ENCODE measurements at regions not wholly inside any gene's neighbourhood (a gene's known extent, or its start where the extent isn't known, plus 50 kb on each side); places are given as distances from the start of the nearest gene placed in this dataset.

GRCh38 chr1:164087906-164088453 lies 471.0 kb upstream of the PBX1 start:
- Histone ChIP-seq H3K9ac (ENCODE audit: low read depth in 1 of 3, low read length in 3 of 3) (no peak overlapping the region), H3K4me3 (ENCODE audit: low read length in 3 of 3) (no peak overlapping the region), H3K36me3 (ENCODE audit: control insufficient read depth in 3 of 3, insufficient read depth in 3 of 3, low read length in 3 of 3) (no peaks in the 10 kb centered on the region), H3K27ac (ENCODE audit: low read depth, low read length) (no peak overlapping the region), H3K4me1 (ENCODE audit: control insufficient read depth in 3 of 3, insufficient read depth in 3 of 3, low read length in 3 of 3) (no peaks in the 10 kb centered on the region), H3K27me3 (ENCODE audit: control insufficient read depth in 3 of 3, insufficient read depth in 3 of 3, low read length in 3 of 3) (no peaks in the 10 kb centered on the region), H3K9me3 (ENCODE audit: control insufficient read depth in 3 of 3, low read length in 3 of 3) (no peaks in the 10 kb centered on the region)

- Histone ChIP-seq H3K9me3 (ENCODE audit: control insufficient read depth in 3 of 3, low read length in 3 of 3) (no peaks in the 10 kb centered on the region), H3K36me3 (ENCODE audit: control insufficient read depth in 3 of 3, insufficient read depth in 3 of 3, low read length in 3 of 3) (no peaks in the 10 kb centered on the region), H3K4me1 (ENCODE audit: control insufficient read depth in 3 of 3, insufficient read depth in 3 of 3, low read length in 3 of 3) (no peaks in the 10 kb centered on the region), H3K9ac (ENCODE audit: low read depth in 1 of 3, low read length in 3 of 3) (no peak overlapping the region), H3K4me3 (ENCODE audit: low read length in 3 of 3) (no peak overlapping the region), H3K27me3 (ENCODE audit: control insufficient read depth in 3 of 3, insufficient read depth in 3 of 3, low read length in 3 of 3) (no peaks in the 10 kb centered on the region), H3K27ac (ENCODE audit: low read depth, low read length) (no peak overlapping the region)
Observed at GRCh38 chr1:164092603-164093353, 466.2 kb upstream of the PBX1 start.

GRCh38 chr1:164093543-164093942 lies 465.4 kb upstream of the PBX1 start:
- Histone ChIP-seq H3K36me3 (ENCODE audit: control insufficient read depth in 3 of 3, insufficient read depth in 3 of 3, low read length in 3 of 3) (no peaks in the 10 kb centered on the region), H3K4me3 (ENCODE audit: low read length in 3 of 3) (no peak overlapping the region), H3K4me1 (ENCODE audit: control insufficient read depth in 3 of 3, insufficient read depth in 3 of 3, low read length in 3 of 3) (no peaks in the 10 kb centered on the region), H3K27ac (ENCODE audit: low read depth, low read length) (no peak overlapping the region), H3K9ac (ENCODE audit: low read depth in 1 of 3, low read length in 3 of 3) (no peak overlapping the region), H3K27me3 (ENCODE audit: control insufficient read depth in 3 of 3, insufficient read depth in 3 of 3, low read length in 3 of 3) (no peaks in the 10 kb centered on the region), H3K9me3 (ENCODE audit: control insufficient read depth in 3 of 3, low read length in 3 of 3) (no peaks in the 10 kb centered on the region)

GRCh38 chr1:164101802-164102201 lies 457.2 kb upstream of the PBX1 start:
- Histone ChIP-seq H3K27ac (ENCODE audit: low read depth, low read length) (no peak overlapping the region), H3K9ac (ENCODE audit: low read depth in 1 of 3, low read length in 3 of 3) (no peak overlapping the region), H3K36me3 (ENCODE audit: control insufficient read depth in 3 of 3, insufficient read depth in 3 of 3, low read length in 3 of 3) (no peaks in the 10 kb centered on the region), H3K4me1 (ENCODE audit: control insufficient read depth in 3 of 3, insufficient read depth in 3 of 3, low read length in 3 of 3) (no peaks in the 10 kb centered on the region), H3K4me3 (ENCODE audit: low read length in 3 of 3) (no peak overlapping the region), H3K9me3 (ENCODE audit: control insufficient read depth in 3 of 3, low read length in 3 of 3) (no peaks in the 10 kb centered on the region), H3K27me3 (ENCODE audit: control insufficient read depth in 3 of 3, insufficient read depth in 3 of 3, low read length in 3 of 3) (no peaks in the 10 kb centered on the region)

GRCh38 chr1:164131949-164132348 lies 427.0 kb upstream of the PBX1 start:
- H3K36me3 ChIP-seq (ENCODE audit: control insufficient read depth in 3 of 3, insufficient read depth in 3 of 3, low read length in 3 of 3), result no peaks in the 10 kb centered on the region
- H3K27ac ChIP-seq (ENCODE audit: low read depth, low read length), result no peak overlapping the region
- no peaks in the 10 kb centered on the region for H3K27me3 ChIP-seq (ENCODE audit: control insufficient read depth in 3 of 3, insufficient read depth in 3 of 3, low read length in 3 of 3)
- H3K4me3 ChIP-seq (ENCODE audit: low read length in 3 of 3), result no peak overlapping the region
- no peaks in the 10 kb centered on the region for H3K4me1 ChIP-seq (ENCODE audit: control insufficient read depth in 3 of 3, insufficient read depth in 3 of 3, low read length in 3 of 3)
- no peak overlapping the region for H3K9ac ChIP-seq (ENCODE audit: low read depth in 1 of 3, low read length in 3 of 3)
- peaks cover 0 to 2% (median 0%) of the 10 kb centered on the region in 3 donors for H3K9me3 ChIP-seq (ENCODE audit: control insufficient read depth in 3 of 3, low read length in 3 of 3)

- Histone ChIP-seq H3K4me1 (ENCODE audit: control insufficient read depth in 3 of 3, insufficient read depth in 3 of 3, low read length in 3 of 3) (no peaks in the 10 kb centered on the region), H3K27ac (ENCODE audit: low read depth, low read length) (no peak overlapping the region), H3K9ac (ENCODE audit: low read depth in 1 of 3, low read length in 3 of 3) (no peak overlapping the region), H3K27me3 (ENCODE audit: control insufficient read depth in 3 of 3, insufficient read depth in 3 of 3, low read length in 3 of 3) (no peaks in the 10 kb centered on the region), H3K4me3 (ENCODE audit: low read length in 3 of 3) (no peak overlapping the region), H3K9me3 (ENCODE audit: control insufficient read depth in 3 of 3, low read length in 3 of 3) (peaks cover 0 to 2% (median 0%) of the 10 kb centered on the region in 3 donors), H3K36me3 (ENCODE audit: control insufficient read depth in 3 of 3, insufficient read depth in 3 of 3, low read length in 3 of 3) (no peaks in the 10 kb centered on the region)
Observed at GRCh38 chr1:164137273-164137925, 421.6 kb upstream of the PBX1 start.

- no peaks in the 10 kb centered on the region for H3K4me1 ChIP-seq (ENCODE audit: control insufficient read depth in 3 of 3, insufficient read depth in 3 of 3, low read length in 3 of 3)
- H3K9me3 ChIP-seq (ENCODE audit: control insufficient read depth in 3 of 3, low read length in 3 of 3), result no peaks in the 10 kb centered on the region
- H3K4me3 ChIP-seq (ENCODE audit: low read length in 3 of 3), result no peak overlapping the region
- H3K27ac ChIP-seq (ENCODE audit: low read depth, low read length), result no peak overlapping the region
- no peaks in the 10 kb centered on the region for H3K36me3 ChIP-seq (ENCODE audit: control insufficient read depth in 3 of 3, insufficient read depth in 3 of 3, low read length in 3 of 3)
- H3K9ac ChIP-seq (ENCODE audit: low read depth in 1 of 3, low read length in 3 of 3), result no peak overlapping the region
- H3K27me3 ChIP-seq (ENCODE audit: control insufficient read depth in 3 of 3, insufficient read depth in 3 of 3, low read length in 3 of 3), result no peaks in the 10 kb centered on the region
Observed at GRCh38 chr1:164141797-164142196, 417.2 kb upstream of the PBX1 start.

GRCh38 chr1:164154622-164155021 lies 404.4 kb upstream of the PBX1 start:
- H3K4me3 ChIP-seq (ENCODE audit: low read length in 3 of 3), result no peak overlapping the region
- no peaks in the 10 kb centered on the region for H3K36me3 ChIP-seq (ENCODE audit: control insufficient read depth in 3 of 3, insufficient read depth in 3 of 3, low read length in 3 of 3)
- no peaks in the 10 kb centered on the region for H3K27me3 ChIP-seq (ENCODE audit: control insufficient read depth in 3 of 3, insufficient read depth in 3 of 3, low read length in 3 of 3)
- peaks cover 0 to 3% (median 0%) of the 10 kb centered on the region in 3 donors for H3K9me3 ChIP-seq (ENCODE audit: control insufficient read depth in 3 of 3, low read length in 3 of 3)
- H3K4me1 ChIP-seq (ENCODE audit: control insufficient read depth in 3 of 3, insufficient read depth in 3 of 3, low read length in 3 of 3), result no peaks in the 10 kb centered on the region
- no peak overlapping the region for H3K27ac ChIP-seq (ENCODE audit: low read depth, low read length)
- H3K9ac ChIP-seq (ENCODE audit: low read depth in 1 of 3, low read length in 3 of 3), result no peak overlapping the region

GRCh38 chr1:164155347-164155746 lies 403.6 kb upstream of the PBX1 start:
- Histone ChIP-seq H3K27ac (ENCODE audit: low read depth, low read length) (no peak overlapping the region), H3K4me3 (ENCODE audit: low read length in 3 of 3) (no peak overlapping the region), H3K4me1 (ENCODE audit: control insufficient read depth in 3 of 3, insufficient read depth in 3 of 3, low read length in 3 of 3) (no peaks in the 10 kb centered on the region), H3K27me3 (ENCODE audit: control insufficient read depth in 3 of 3, insufficient read depth in 3 of 3, low read length in 3 of 3) (no peaks in the 10 kb centered on the region), H3K36me3 (ENCODE audit: control insufficient read depth in 3 of 3, insufficient read depth in 3 of 3, low read length in 3 of 3) (no peaks in the 10 kb centered on the region), H3K9me3 (ENCODE audit: control insufficient read depth in 3 of 3, low read length in 3 of 3) (peaks cover 0 to 3% (median 0%) of the 10 kb centered on the region in 3 donors), H3K9ac (ENCODE audit: low read depth in 1 of 3, low read length in 3 of 3) (no peak overlapping the region)

- Histone ChIP-seq H3K36me3 (ENCODE audit: control insufficient read depth in 3 of 3, insufficient read depth in 3 of 3, low read length in 3 of 3) (no peaks in the 10 kb centered on the region), H3K9ac (ENCODE audit: low read depth in 1 of 3, low read length in 3 of 3) (no peak overlapping the region), H3K9me3 (ENCODE audit: control insufficient read depth in 3 of 3, low read length in 3 of 3) (peaks cover 0 to 3% (median 0%) of the 10 kb centered on the region in 3 donors), H3K27ac (ENCODE audit: low read depth, low read length) (no peak overlapping the region), H3K27me3 (ENCODE audit: control insufficient read depth in 3 of 3, insufficient read depth in 3 of 3, low read length in 3 of 3) (no peaks in the 10 kb centered on the region), H3K4me1 (ENCODE audit: control insufficient read depth in 3 of 3, insufficient read depth in 3 of 3, low read length in 3 of 3) (no peaks in the 10 kb centered on the region), H3K4me3 (ENCODE audit: low read length in 3 of 3) (no peak overlapping the region)
Observed at GRCh38 chr1:164163289-164163849, 395.6 kb upstream of the PBX1 start.
